Brain microvascular endothelial cell (primary cell): ENCODE measurements at regions not wholly inside any gene's neighbourhood (a gene's known extent, or its start where the extent isn't known, plus 50 kb on each side); places are given as distances from the start of the nearest gene placed in this dataset.

Experiments
- DNase-seq: peaks from one replicate; pipeline ENCODE4 v3.0.0-alpha.2; 2020
- H3K27ac ChIP-seq: fragments of 250-450 bp; sonication (Bioruptor Pico); 2 replicates; pipeline ENCODE4 v1.5.1; 2020; ENCODE audit warnings: mild to moderate bottlenecking, moderate library complexity
- H3K27me3 ChIP-seq: fragments of 250-450 bp; sonication (Bioruptor Pico); replicated peaks from 2 replicates; pipeline ENCODE4 v1.5.1; 2020; ENCODE audit warnings: mild to moderate bottlenecking
- H3K36me3 ChIP-seq: fragments of 250-450 bp; sonication (Bioruptor Pico); replicated peaks from 2 replicates; pipeline ENCODE4 v1.5.1; 2020; ENCODE audit warnings: mild to moderate bottlenecking
- H3K4me3 ChIP-seq: 2 replicates; pipeline ENCODE4 v1.5.1; 2011; ENCODE audit warnings: low read depth, mild to moderate bottlenecking, control low read depth, low read length, moderate library complexity
- in situ Hi-C: cut with HindIII; loops from 2 replicates; pipeline ENCODE4 v1.10.0; 2017; ENCODE audit warnings: low sequenced_read_pairs, low pct_ligation_motif_present
- TF ChIP-seq, protein P1 (sequence below): IDR thresholded peaks from 2 replicates; pipeline ENCODE4 v1.5.1; 2011; ENCODE audit warnings: low read depth, mild to moderate bottlenecking, moderate library complexity, low read length, control low read depth, inconsistent platforms; ENCODE audit errors: missing control alignments

DNA sequence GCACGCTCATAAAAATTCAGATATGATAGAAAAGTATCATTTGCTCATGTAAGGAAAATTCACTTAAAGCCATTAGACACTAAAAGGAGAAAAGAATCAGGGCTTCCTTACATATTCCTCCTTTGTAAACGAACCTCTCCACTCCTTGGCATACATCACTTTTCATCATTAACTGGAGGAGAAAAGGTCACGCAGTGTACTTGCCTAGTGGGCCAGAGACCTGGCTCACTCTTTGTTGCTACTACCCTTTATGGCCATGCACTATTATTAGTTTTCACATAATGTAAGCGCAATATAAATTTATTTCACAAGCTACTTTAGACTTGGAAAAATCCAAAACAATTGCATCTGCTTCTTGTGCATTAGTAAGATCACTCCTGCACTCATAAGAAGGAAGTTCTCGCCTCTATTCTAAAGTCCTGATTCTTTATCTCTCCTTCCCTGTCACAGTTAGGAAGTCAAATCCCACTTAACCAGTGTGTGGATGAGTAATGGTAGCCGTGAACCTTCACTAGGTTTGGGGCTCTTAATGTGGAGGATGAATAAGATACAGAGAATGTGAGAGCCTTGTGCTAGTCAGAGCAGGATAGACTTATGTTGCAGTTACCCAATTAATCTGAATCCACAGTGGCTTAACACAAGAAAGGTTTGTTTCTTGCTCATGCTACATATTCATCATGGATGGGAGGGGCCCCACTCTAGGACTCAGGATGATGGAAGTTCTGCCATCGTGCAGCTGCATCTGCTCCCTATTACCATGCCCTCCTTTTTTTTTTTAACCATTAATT is 115.0 kb upstream of the GLS start:
- Histone ChIP-seq H3K27me3 (no peaks in the 10 kb centered on the region), H3K27ac (no peak overlapping the region), H3K36me3 (no peaks in the 10 kb centered on the region), H3K4me3 (no peak overlapping the region)
- TF ChIP-seq, protein P1, sequence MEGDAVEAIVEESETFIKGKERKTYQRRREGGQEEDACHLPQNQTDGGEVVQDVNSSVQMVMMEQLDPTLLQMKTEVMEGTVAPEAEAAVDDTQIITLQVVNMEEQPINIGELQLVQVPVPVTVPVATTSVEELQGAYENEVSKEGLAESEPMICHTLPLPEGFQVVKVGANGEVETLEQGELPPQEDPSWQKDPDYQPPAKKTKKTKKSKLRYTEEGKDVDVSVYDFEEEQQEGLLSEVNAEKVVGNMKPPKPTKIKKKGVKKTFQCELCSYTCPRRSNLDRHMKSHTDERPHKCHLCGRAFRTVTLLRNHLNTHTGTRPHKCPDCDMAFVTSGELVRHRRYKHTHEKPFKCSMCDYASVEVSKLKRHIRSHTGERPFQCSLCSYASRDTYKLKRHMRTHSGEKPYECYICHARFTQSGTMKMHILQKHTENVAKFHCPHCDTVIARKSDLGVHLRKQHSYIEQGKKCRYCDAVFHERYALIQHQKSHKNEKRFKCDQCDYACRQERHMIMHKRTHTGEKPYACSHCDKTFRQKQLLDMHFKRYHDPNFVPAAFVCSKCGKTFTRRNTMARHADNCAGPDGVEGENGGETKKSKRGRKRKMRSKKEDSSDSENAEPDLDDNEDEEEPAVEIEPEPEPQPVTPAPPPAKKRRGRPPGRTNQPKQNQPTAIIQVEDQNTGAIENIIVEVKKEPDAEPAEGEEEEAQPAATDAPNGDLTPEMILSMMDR, result no peak
- peak; percentile 74 for DNase-seq
- in situ Hi-C loops, result no loop called here

DNA sequence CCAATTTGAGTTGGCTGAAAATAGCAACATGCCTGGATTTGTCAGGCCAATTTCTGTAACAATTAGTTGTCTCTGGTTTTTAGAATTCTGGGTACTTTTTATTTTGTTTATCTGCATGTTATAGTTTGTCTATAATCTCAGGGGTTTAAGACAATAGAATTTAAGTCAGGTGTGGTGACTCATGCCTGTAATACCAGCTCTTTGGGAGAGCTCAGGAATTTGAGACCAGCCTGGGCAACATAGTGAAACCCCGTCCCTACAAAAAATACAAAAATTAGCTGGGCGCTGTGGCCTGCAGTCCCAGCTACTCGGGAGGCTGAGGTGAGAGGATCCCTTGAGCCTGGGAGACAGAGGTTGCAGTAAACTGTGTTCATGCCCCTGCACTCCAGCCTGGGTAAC is 114.4 kb upstream of the GLS start:
- in situ Hi-C loops, result no loop called here
- H3K27ac ChIP-seq, result no peak overlapping the region
- TF ChIP-seq, protein P1, result no peak
- no peak overlapping the region for H3K4me3 ChIP-seq
- no peaks in the 10 kb centered on the region for H3K36me3 ChIP-seq
- no peak for DNase-seq
- H3K27me3 ChIP-seq, result no peaks in the 10 kb centered on the region

DNA sequence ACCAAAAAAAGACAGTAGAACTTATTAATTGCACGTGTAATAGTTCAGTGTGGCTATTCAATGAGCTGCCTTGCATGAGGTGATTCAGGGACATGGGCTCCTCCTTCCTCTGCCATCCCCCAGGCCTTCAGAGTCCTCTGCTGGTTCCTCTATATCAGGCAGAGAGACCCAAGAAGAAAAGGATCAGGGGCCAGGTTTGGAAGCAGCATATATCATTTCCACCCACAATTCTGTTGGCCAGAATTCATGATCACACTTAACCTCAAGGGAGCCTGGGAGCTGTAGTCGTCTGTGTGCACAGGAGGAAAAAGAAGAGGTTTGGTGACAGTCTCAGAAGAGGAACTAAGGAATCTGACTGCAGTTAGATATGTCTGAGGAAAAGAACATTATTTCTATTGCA is 114.0 kb upstream of the GLS start:
- in situ Hi-C loops, result no loop called here

DNA sequence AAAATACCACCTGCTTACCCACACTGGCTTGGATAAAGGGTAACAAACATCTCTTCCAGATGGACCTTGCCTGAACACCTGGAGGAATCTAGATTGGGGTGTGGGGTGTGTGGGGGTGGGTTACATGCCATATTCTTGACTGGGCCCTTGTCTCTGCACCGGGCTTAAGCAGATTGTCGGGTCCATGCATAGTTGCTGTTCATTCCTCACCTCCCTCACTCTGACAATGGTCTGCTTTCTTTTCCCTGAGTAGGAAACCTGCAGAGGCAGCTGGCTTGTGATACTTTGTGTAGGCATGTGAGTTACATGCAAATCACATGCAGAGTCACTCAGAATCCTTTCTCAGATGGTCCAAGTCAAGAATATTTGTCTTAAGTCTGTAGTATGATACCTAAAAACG is 112.8 kb upstream of the GLS start:
- in situ Hi-C loops, result no loop called here
- TF ChIP-seq, protein P1, result no peak
- Histone ChIP-seq H3K4me3 (no peak overlapping the region), H3K27ac (no peak overlapping the region), H3K27me3 (no peaks in the 10 kb centered on the region), H3K36me3 (no peaks in the 10 kb centered on the region)
- DNase-seq, result no peak

More for the DNA sequence above, 114.0 kb upstream of the GLS start:
- H3K27ac ChIP-seq, result no peak overlapping the region
- H3K4me3 ChIP-seq, result no peak overlapping the region
- H3K36me3 ChIP-seq, result no peaks in the 10 kb centered on the region
- DNase-seq, result no peak
- TF ChIP-seq, protein P1, result no peak
- H3K27me3 ChIP-seq, result no peaks in the 10 kb centered on the region

DNA sequence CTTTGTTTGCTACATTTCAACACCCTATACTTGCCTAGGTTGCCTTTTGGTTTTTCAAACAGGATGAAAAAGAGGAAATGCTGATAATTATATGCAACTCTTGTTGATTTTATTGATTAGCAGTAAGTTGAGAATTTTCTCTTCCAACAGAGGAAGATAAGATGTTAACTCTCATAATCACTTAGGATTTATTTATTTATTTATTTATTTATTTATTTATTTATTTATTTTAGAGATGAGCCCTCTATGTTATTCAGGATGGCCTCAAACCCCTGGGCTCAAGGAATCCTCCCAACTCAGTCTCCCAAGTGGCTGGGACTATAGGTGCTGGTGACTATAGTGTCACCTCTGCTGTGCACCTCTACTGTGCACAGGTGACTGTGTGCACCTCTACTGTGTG is 111.4 kb upstream of the GLS start:
- Histone ChIP-seq H3K27me3 (no peaks in the 10 kb centered on the region), H3K4me3 (no peak overlapping the region), H3K27ac (no peak overlapping the region), H3K36me3 (no peaks in the 10 kb centered on the region)
- in situ Hi-C loops, result no loop called here
- no peak for DNase-seq
- TF ChIP-seq, protein P1, result no peak

DNA sequence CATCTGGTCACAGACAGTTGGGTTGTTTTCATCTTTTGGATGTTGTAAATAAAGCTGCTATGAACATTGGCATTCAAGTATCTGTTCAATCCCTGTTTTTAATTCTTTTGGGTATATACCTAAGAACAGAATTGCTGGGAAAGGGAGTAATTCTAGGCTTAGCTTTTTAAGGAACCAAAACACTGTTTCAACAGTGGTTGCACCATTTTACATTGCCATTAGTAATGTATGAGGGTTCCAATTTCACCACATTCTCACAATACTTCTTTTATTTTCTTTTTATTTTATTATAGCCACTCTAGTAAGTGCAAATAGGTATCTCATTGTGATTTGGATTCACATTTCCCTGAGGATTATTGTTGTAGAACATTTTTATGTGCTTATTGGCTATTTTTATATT is 108.9 kb upstream of the GLS start:
- Histone ChIP-seq H3K27me3 (no peaks in the 10 kb centered on the region), H3K36me3 (no peaks in the 10 kb centered on the region), H3K27ac (no peak overlapping the region), H3K4me3 (no peak overlapping the region)
- DNase-seq, result no peak
- TF ChIP-seq, protein P1, result no peak
- in situ Hi-C loops, result no loop called here
